HG03457 (cell line): ENCODE measurements at regions not wholly inside any gene's neighbourhood (a gene's known extent, or its start where the extent isn't known, plus 50 kb on each side); places are given as distances from the start of the nearest gene placed in this dataset.

ENCODE experiments used
- ATAC-seq: cut with Tn5 transposase; IDR thresholded peaks from one replicate; pipeline ENCODE4 v1.9.1; 2021; ENCODE audit warnings: moderate number of reproducible peaks; ENCODE audit not compliant: unreplicated experiment

DNA sequence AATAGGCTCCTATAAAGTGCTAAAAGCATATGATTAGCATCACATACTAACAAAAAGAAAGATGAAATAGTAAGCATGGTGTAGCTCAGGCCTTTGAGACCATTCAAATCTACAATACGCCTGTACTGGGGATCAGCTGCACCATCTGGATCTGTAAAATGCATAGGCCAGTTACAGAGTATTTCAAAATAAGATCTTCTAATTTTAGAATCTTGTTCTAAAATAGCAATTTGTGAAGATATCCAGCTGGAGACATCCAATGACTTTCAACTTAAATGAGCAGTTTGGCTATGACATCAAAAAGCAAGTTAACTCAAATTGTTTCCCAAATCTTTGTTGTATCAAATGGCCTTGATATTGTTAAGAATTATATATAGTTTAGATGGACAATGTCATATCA is 386.3 kb downstream of the MRPS30 start:
- no peak for ATAC-seq
